ENCODE measurements at regions not wholly inside any gene's neighbourhood (a gene's known extent, or its start where the extent isn't known, plus 50 kb on each side); places are given as distances from the start of the nearest gene placed in this dataset.

GRCh38 chr1:60562740-60563139 is 489.2 kb upstream of the C1orf87 start:
- H4K20me1 ChIP-seq (ENCODE audit: control insufficient read depth, insufficient read depth, insufficient read length), result no peaks in the 10 kb centered on the region
- no peak overlapping the region for H2BK12ac ChIP-seq (ENCODE audit: insufficient read length, low read depth, low read length)
- H4K91ac ChIP-seq (ENCODE audit: insufficient read length, low read depth, low read length), result no peak overlapping the region
- Mint-ChIP-seq H3K4me1 (no peaks in the 10 kb centered on the region), H3K9me3 (no peaks in the 10 kb centered on the region), H3K36me3 (ENCODE audit: insufficient read depth in 1 of 3, low read depth in 3 of 3) (no peaks in the 10 kb centered on the region), H3K4me3 (no peak overlapping the region), H3K27me3 (ENCODE audit: low read depth) (no peaks in the 10 kb centered on the region), H3K27ac (no peak overlapping the region)
- no peaks in the 10 kb centered on the region for H3K79me2 ChIP-seq (ENCODE audit: insufficient read depth, low read length)
- H4K8ac ChIP-seq (replicated peaks; ENCODE audit: insufficient read length, low read depth, low read length), result no peak overlapping the region
- no peak overlapping the region for H3K23ac ChIP-seq (ENCODE audit: insufficient read length, low read depth, low read length)
- no peak overlapping the region for H3K18ac ChIP-seq (ENCODE audit: insufficient read length, low read depth, low read length)
- no peaks in the 10 kb centered on the region for H3K27me3 ChIP-seq (ENCODE audit: insufficient read depth, low read length)
- H3K79me1 ChIP-seq (ENCODE audit: insufficient read depth, low read depth, low read length, poor library complexity, severe bottlenecking), result no peaks in the 10 kb centered on the region
- no peaks in the 10 kb centered on the region for H3K9me3 ChIP-seq (ENCODE audit: control insufficient read depth, low read depth, low read length)
- no peak overlapping the region for H3K56ac ChIP-seq (ENCODE audit: insufficient read length, low read depth, low read length)
- H2BK20ac ChIP-seq (ENCODE audit: low read depth, low read length, poor library complexity, severe bottlenecking), result no peak overlapping the region
- no peak overlapping the region for H2AK5ac ChIP-seq (ENCODE audit: insufficient read length, low read length)
- H3K4me2 ChIP-seq (ENCODE audit: insufficient read depth, insufficient read length, low read length), result no peak overlapping the region
- H2AFZ ChIP-seq (ENCODE audit: low read length), result no peak overlapping the region
- DNase-seq, result no peak
- no peak overlapping the region for H3K27ac ChIP-seq (ENCODE audit: insufficient read length, low read depth, low read length)
- H2BK5ac ChIP-seq (ENCODE audit: insufficient read length, low read length), result no peak overlapping the region
- H3K23me2 ChIP-seq (ENCODE audit: insufficient read length, low read depth, low read length, poor library complexity, severe bottlenecking), result no peaks in the 10 kb centered on the region
- no peaks in the 10 kb centered on the region for H3K4me1 ChIP-seq (ENCODE audit: insufficient read depth, low read length)
- H3K9ac ChIP-seq (ENCODE audit: extremely low read depth, insufficient read length, low read length), result no peak overlapping the region
- H3T11ph ChIP-seq (ENCODE audit: low read length), result no peak overlapping the region
- H4K5ac ChIP-seq (ENCODE audit: insufficient read length, low read depth, low read length), result no peak overlapping the region
- TF ChIP-seq, protein P1, sequence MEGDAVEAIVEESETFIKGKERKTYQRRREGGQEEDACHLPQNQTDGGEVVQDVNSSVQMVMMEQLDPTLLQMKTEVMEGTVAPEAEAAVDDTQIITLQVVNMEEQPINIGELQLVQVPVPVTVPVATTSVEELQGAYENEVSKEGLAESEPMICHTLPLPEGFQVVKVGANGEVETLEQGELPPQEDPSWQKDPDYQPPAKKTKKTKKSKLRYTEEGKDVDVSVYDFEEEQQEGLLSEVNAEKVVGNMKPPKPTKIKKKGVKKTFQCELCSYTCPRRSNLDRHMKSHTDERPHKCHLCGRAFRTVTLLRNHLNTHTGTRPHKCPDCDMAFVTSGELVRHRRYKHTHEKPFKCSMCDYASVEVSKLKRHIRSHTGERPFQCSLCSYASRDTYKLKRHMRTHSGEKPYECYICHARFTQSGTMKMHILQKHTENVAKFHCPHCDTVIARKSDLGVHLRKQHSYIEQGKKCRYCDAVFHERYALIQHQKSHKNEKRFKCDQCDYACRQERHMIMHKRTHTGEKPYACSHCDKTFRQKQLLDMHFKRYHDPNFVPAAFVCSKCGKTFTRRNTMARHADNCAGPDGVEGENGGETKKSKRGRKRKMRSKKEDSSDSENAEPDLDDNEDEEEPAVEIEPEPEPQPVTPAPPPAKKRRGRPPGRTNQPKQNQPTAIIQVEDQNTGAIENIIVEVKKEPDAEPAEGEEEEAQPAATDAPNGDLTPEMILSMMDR (conservative IDR thresholded peaks at IDR 0.05), result no peak
- no peak overlapping the region for H2BK120ac ChIP-seq (ENCODE audit: low read depth, low read length, poor library complexity, severe bottlenecking)
- no CpG with 5 or more reads among the region's 5 CpGs for WGBS (ENCODE audit: extremely low coverage, insufficient read length, low lambda C conversion rate)
- no peak overlapping the region for H2BK15ac ChIP-seq (ENCODE audit: low read depth, low read length)
- no peak overlapping the region for H3K4ac ChIP-seq (ENCODE audit: low read depth, low read length)
- H3K14ac ChIP-seq (ENCODE audit: insufficient read depth, low read length), result no peak overlapping the region
